Neuronal stem cell (in vitro differentiated cells): ENCODE measurements at regions not wholly inside any gene's neighbourhood (a gene's known extent, or its start where the extent isn't known, plus 50 kb on each side); places are given as distances from the start of the nearest gene placed in this dataset.

Experiments
- DNase-seq: peaks from one replicate; pipeline ENCODE4 v3.0.0-alpha.2; 2013; ENCODE audit warnings: low spot score
- H2AFZ ChIP-seq: one replicate; pipeline ENCODE4 v1.6.1; 2013; ENCODE audit warnings: mild to moderate bottlenecking, low read length, inconsistent platforms
- H2AK5ac ChIP-seq: 2 replicates; pipeline ENCODE4 v1.6.1; 2013; ENCODE audit warnings: low read depth, mild to moderate bottlenecking, inconsistent platforms, low read length, moderate library complexity, mixed read lengths
- H2BK120ac ChIP-seq: 2 replicates; pipeline ENCODE4 v1.6.1; 2013; ENCODE audit warnings: low read depth, mild to moderate bottlenecking, inconsistent platforms, low read length, moderate library complexity, mixed read lengths
- H2BK12ac ChIP-seq: one replicate; pipeline ENCODE4 v1.6.1; 2013; ENCODE audit warnings: low read length, inconsistent platforms
- H2BK15ac ChIP-seq: 2 replicates; pipeline ENCODE4 v1.6.1; 2013; ENCODE audit warnings: mild to moderate bottlenecking, low read length, inconsistent platforms, mixed read lengths
- H2BK5ac ChIP-seq: one replicate; pipeline ENCODE4 v1.6.1; 2013; ENCODE audit warnings: inconsistent platforms, mild to moderate bottlenecking, low read length, moderate library complexity
- H3K14ac ChIP-seq: one replicate; pipeline ENCODE4 v1.6.1; 2013; ENCODE audit warnings: low read length, inconsistent platforms
- H3K18ac ChIP-seq: 2 replicates; pipeline ENCODE4 v1.6.1; 2013; ENCODE audit warnings: low read length, inconsistent platforms
- H3K23ac ChIP-seq: 2 replicates; pipeline ENCODE4 v1.6.1; 2013; ENCODE audit warnings: low read depth, mild to moderate bottlenecking, mixed read lengths, low read length, inconsistent platforms; ENCODE audit not compliant: poor library complexity
- H3K27ac ChIP-seq: replicated peaks from 3 replicates; pipeline ENCODE4 v1.5.1; 2013; ENCODE audit warnings: low read length, inconsistent platforms
- H3K27me3 ChIP-seq, 3 experiments: 2 replicates each; pipeline ENCODE4 v1.6.1; 2013; ENCODE audit warnings: low read length in 3 of 3, mild to moderate bottlenecking in 2 of 3, inconsistent platforms in 1 of 3, low read depth in 1 of 3, mixed read lengths in 1 of 3, moderate library complexity in 1 of 3; ENCODE audit not compliant: control insufficient read depth in 3 of 3, insufficient read depth in 3 of 3
- H3K36me3 ChIP-seq, 2 donors: replicated peaks in 1 of 2; 2 replicates each; pipeline ENCODE4 v1.6.1; 2013; ENCODE audit warnings: low read length in 2 of 2; ENCODE audit not compliant: control insufficient read depth in 2 of 2, insufficient read depth in 2 of 2
- H3K4ac ChIP-seq: 2 replicates; pipeline ENCODE4 v1.6.1; 2013; ENCODE audit warnings: inconsistent platforms, mild to moderate bottlenecking, low read length, moderate library complexity
- H3K4me1 ChIP-seq, 2 donors: 1 replicate in 1 of 2; 2 replicates in 1 of 2; pipeline ENCODE4 v1.6.1; 2013; ENCODE audit warnings: low read length in 2 of 2, low read depth in 1 of 2; ENCODE audit not compliant: control insufficient read depth in 2 of 2, insufficient read depth in 1 of 2
- H3K4me2 ChIP-seq: one replicate; pipeline ENCODE4 v1.6.1; 2013; ENCODE audit warnings: mild to moderate bottlenecking, low read length, inconsistent platforms; ENCODE audit not compliant: insufficient read depth, poor library complexity, severe bottlenecking
- H3K4me3 ChIP-seq, 2 donors: 2 replicates each; pipeline ENCODE4 v1.5.1; 2013; ENCODE audit warnings: low read length in 2 of 2, mild to moderate bottlenecking in 2 of 2, inconsistent platforms in 1 of 2, moderate library complexity in 1 of 2
- H3K79me1 ChIP-seq: one replicate; pipeline ENCODE4 v1.6.1; 2013; ENCODE audit warnings: low read depth, mild to moderate bottlenecking, inconsistent platforms, low read length, moderate library complexity
- H3K9ac ChIP-seq: one replicate; pipeline ENCODE4 v1.6.1; 2013; ENCODE audit warnings: mild to moderate bottlenecking, low read depth, low read length, inconsistent platforms; ENCODE audit not compliant: poor library complexity
- H3K9me3 ChIP-seq, 2 donors: replicated peaks in 1 of 2; 2 replicates each; pipeline versions ENCODE3 to v1.6.1; 2013; ENCODE audit warnings: low read length in 2 of 2, mild to moderate bottlenecking in 2 of 2, inconsistent platforms in 1 of 2, low read depth in 1 of 2, mixed read lengths in 1 of 2, moderate library complexity in 1 of 2; ENCODE audit not compliant: control insufficient read depth in 2 of 2, insufficient read depth in 1 of 2
- H4K8ac ChIP-seq: one replicate; pipeline ENCODE4 v1.6.1; 2013; ENCODE audit warnings: low read depth, mild to moderate bottlenecking, inconsistent platforms, low read length, moderate library complexity
- H4K91ac ChIP-seq: one replicate; pipeline ENCODE4 v1.6.1; 2013; ENCODE audit warnings: low read length, low read depth, mild to moderate bottlenecking, inconsistent platforms; ENCODE audit not compliant: poor library complexity
- WGBS, 2 donors: extraction: QIAGEN DNeasy Blood & Tissue Kit; methylation state at CpG; one replicate each; pipeline ENCODE4 v1.1.7; 2013; ENCODE audit warnings: missing lambda C conversion rate in 2 of 2, mixed read lengths in 1 of 2; ENCODE audit not compliant: insufficient read length in 2 of 2, insufficient replicate concordance in 1 of 2; ENCODE audit errors: extremely low coverage in 2 of 2; 5-methylcytosine and 5-hydroxymethylcytosine counted together

DNA sequence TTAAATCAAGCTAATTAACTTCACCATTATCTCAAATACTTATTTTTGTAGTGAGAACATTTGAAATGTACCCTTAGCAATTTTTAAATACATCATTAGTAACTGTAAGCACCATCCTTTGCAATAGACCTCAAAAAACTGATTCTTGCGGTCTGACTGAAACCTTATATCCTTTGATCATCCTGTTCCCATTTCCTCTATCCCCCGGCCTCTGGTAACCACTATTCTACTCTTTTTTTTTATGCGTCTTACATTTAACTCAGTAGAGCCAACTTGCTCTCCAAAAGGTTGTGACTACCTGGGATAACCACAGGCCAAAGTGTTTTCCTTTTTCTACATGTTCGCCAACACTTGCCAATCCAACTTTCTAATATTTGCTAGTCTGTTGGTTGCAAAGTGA lies 106.1 kb downstream of the IRX1 start:
- Histone ChIP-seq H3K9ac (no peak overlapping the region), H2BK120ac (no peak overlapping the region), H4K8ac (no peak overlapping the region), H3K79me1 (no peaks in the 10 kb centered on the region), H4K91ac (no peak overlapping the region), H3K9me3 (no peaks in the 10 kb centered on the region), H3K36me3 (no peaks in the 10 kb centered on the region), H3K4me3 (no peak overlapping the region), H3K27me3 (no peaks in the 10 kb centered on the region), H2BK15ac (no peak overlapping the region), H2BK12ac (no peak overlapping the region), H3K23ac (no peak overlapping the region), H2AFZ (no peak overlapping the region), H3K4ac (no peak overlapping the region), H3K18ac (no peak overlapping the region), H3K14ac (no peak overlapping the region), H3K27ac (no peak overlapping the region), H3K4me1 (no peaks in the 10 kb centered on the region), H3K4me2 (no peak overlapping the region), H2BK5ac (no peak overlapping the region), H2AK5ac (no peak overlapping the region)
- no peak for DNase-seq
- no CpG with 5 or more reads among the region's 4 CpGs for WGBS, 2 donors

DNA sequence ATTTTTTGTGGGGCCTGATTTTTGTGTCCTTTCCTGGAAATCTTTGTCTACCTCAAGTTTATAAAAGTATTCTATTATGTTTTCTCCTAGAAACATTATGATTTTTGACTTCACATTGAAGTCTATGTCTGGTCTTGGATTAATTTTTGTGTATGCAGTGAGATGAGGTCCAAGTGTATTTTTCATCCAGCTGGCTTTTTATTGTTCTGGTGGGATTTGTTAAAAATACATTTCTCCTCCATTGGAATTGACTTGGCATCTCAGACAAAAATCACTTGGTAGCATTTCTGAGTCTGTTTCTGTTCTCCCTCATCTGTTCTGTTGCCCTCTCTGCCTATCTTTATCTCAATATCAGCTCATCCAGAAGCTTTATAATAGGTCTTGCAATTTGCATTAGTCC lies 109.0 kb downstream of the IRX1 start:
- Histone ChIP-seq H2AK5ac (no peak overlapping the region), H2BK15ac (no peak overlapping the region), H2AFZ (no peak overlapping the region), H3K36me3 (no peaks in the 10 kb centered on the region), H3K4me1 (peaks cover 4 to 7% of the 10 kb centered on the region in 2 donors), H3K18ac (no peak overlapping the region), H3K23ac (no peak overlapping the region), H3K27ac (no peak overlapping the region), H3K4ac (no peak overlapping the region), H3K9ac (no peak overlapping the region), H3K27me3 (peaks cover 0 to 1% (median 0%) of the 10 kb centered on the region in 3 experiments), H2BK120ac (no peak overlapping the region), H2BK5ac (no peak overlapping the region), H3K79me1 (no peaks in the 10 kb centered on the region), H3K14ac (no peak overlapping the region), H4K8ac (no peak overlapping the region), H3K9me3 (no peaks in the 10 kb centered on the region), H4K91ac (no peak overlapping the region), H3K4me3 (no peak overlapping the region), H3K4me2 (no peak overlapping the region), H2BK12ac (no peak overlapping the region)
- DNase-seq: no peak

DNA sequence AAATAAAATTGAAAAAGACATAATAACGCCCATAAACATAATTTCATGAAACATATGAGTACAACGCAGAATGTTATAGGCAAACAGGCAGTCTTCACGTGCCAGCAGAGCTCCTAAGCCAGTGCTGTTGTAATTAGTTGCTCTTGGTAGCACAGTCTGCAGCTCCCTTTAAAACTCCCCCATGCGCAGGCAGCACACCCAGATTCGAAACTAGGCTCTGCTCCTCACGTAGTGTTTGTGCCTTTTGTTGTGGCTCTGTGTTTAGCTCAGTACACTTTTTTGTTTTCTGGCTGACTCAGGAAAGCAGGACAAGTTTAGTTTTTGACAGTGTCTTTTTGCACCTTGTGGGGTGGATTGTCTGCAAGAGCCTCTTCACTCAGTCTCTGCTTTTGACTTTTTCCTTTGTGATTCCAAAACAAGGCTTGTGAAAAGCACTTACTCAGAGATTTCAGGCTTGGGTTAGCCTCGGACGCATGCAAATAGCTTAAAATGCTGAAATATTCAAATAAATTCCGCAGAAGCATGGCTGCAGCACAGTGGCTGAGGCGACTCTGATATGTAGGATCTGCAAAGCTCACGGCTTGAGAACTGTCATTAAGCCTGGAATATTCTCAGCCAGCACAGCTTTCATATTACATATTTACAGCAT lies 113.6 kb downstream of the IRX1 start:
- Histone ChIP-seq H3K18ac (peak overlapping the region; percentile 73), H3K23ac (no peak overlapping the region), H3K36me3 (no peaks in the 10 kb centered on the region), H2AK5ac (no peak overlapping the region), H2BK15ac (no peak overlapping the region), H3K27me3 (peaks cover 0 to 8% (median 0%) of the 10 kb centered on the region in 3 experiments), H3K9me3 (no peaks in the 10 kb centered on the region), H4K91ac (no peak overlapping the region), H3K4me2 (no peak overlapping the region), H2BK12ac (no peak overlapping the region), H3K4me1 (peaks cover 9 to 10% of the 10 kb centered on the region in 2 donors), H2AFZ (peak overlapping the region; percentile 70), H3K79me1 (no peaks in the 10 kb centered on the region), H3K14ac (no peak overlapping the region), H4K8ac (no peak overlapping the region), H3K4ac (no peak overlapping the region), H3K9ac (no peak overlapping the region), H3K4me3 (peak overlapping the region in 1 of 2 donors; percentile 14), H2BK120ac (no peak overlapping the region), H3K27ac (no peak overlapping the region), H2BK5ac (no peak overlapping the region)
- DNase-seq: peak; percentile 14
- WGBS, 2 donors: no CpG with 5 or more reads among the region's 11 CpGs

DNA sequence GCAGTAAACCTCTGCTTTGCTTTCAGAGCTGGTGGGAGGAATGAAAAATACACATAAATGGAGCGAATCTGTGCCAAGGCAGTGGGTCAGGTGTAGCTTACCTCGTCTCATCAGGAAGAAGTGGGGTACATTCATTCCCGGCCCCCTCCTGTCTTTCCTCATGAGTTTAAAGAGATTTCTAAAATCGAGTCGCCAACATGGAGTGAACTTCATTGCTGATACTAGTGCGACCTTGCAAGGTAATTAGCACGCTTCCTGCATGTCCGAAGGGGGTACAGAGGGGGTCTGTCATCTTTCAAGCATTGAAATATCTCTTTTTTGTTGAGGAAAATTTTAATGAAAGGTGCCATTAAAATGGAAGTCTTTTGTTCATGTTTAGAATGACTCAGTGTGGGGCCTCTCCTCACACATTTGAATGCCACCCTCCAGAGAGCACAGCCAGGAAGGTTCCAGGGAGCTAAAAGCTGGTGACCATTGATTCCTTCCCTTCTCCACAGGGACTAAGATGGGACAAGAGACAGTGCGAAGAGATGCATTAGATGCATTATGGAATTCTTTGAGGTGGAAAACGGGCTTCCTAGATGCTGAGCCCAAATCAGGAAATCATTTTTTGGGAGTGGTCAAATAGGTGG lies 114.2 kb downstream of the IRX1 start:
- H2BK5ac ChIP-seq: no peak overlapping the region
- H2BK12ac ChIP-seq: no peak overlapping the region
- H3K9me3 ChIP-seq: no peaks in the 10 kb centered on the region
- H2AFZ ChIP-seq: peak overlapping the region; percentile 70
- peak overlapping the region in 1 of 2 donors; percentile 14 for H3K4me3 ChIP-seq
- peaks cover 9 to 10% of the 10 kb centered on the region in 2 donors for H3K4me1 ChIP-seq
- no peak overlapping the region for H3K4ac ChIP-seq
- H3K18ac ChIP-seq: no peak overlapping the region
- no peak overlapping the region for H4K8ac ChIP-seq
- no peak overlapping the region for H4K91ac ChIP-seq
- H3K14ac ChIP-seq: no peak overlapping the region
- no CpG with 5 or more reads among the region's 10 CpGs for WGBS, 2 donors
- DNase-seq: no peak
- no peak overlapping the region for H3K23ac ChIP-seq
- H3K4me2 ChIP-seq: no peak overlapping the region
- no peak overlapping the region for H2BK120ac ChIP-seq
- no peaks in the 10 kb centered on the region for H3K79me1 ChIP-seq
- H3K27ac ChIP-seq: no peak overlapping the region
- H3K27me3 ChIP-seq: peaks cover 0 to 8% (median 0%) of the 10 kb centered on the region in 3 experiments
- no peaks in the 10 kb centered on the region for H3K36me3 ChIP-seq
- H2AK5ac ChIP-seq: no peak overlapping the region
- H3K9ac ChIP-seq: no peak overlapping the region
- no peak overlapping the region for H2BK15ac ChIP-seq
